ENCODE measurements at regions not wholly inside any gene's neighbourhood (a gene's known extent, or its start where the extent isn't known, plus 50 kb on each side); places are given as distances from the start of the nearest gene placed in this dataset.

GRCh38 chr1:59096501-59096900 lies 200.4 kb upstream of the FGGY start:
- DNase-seq: no peak

- no peak for DNase-seq
Measured at GRCh38 chr1:59098655-59099054, 198.2 kb upstream of the FGGY start.

- no peak for DNase-seq
Measured at GRCh38 chr1:59100708-59101374, 196.1 kb upstream of the FGGY start.

GRCh38 chr1:59101518-59101917 lies 195.4 kb upstream of the FGGY start:
- DNase-seq: no peak

GRCh38 chr1:59103457-59103856 lies 193.4 kb upstream of the FGGY start:
- DNase-seq: no peak

GRCh38 chr1:59104191-59104760 lies 192.6 kb upstream of the FGGY start:
- no peak for DNase-seq

GRCh38 chr1:59105548-59106507 lies 191.1 kb upstream of the FGGY start:
- DNase-seq: no peak

GRCh38 chr1:59107516-59107915 lies 189.4 kb upstream of the FGGY start:
- no peak for DNase-seq

GRCh38 chr1:59107916-59108315 lies 189.0 kb upstream of the FGGY start:
- no peak for DNase-seq

GRCh38 chr1:59108481-59109317 lies 188.2 kb upstream of the FGGY start:
- no peak for DNase-seq

- DNase-seq: no peak
Measured at GRCh38 chr1:59110271-59110670, 186.6 kb upstream of the FGGY start.

- DNase-seq: no peak
Measured at GRCh38 chr1:59113876-59114457, 182.9 kb upstream of the FGGY start.

- DNase-seq: no peak
Measured at GRCh38 chr1:59115865-59116264, 181.0 kb upstream of the FGGY start.

GRCh38 chr1:59116920-59117542 lies 179.9 kb upstream of the FGGY start:
- no peak for DNase-seq

GRCh38 chr1:59122527-59122926 lies 174.4 kb upstream of the FGGY start:
- no peak for DNase-seq

GRCh38 chr1:59123081-59123681 lies 173.7 kb upstream of the FGGY start:
- DNase-seq: no peak

GRCh38 chr1:59124166-59124565 lies 172.7 kb upstream of the FGGY start:
- no peak for DNase-seq

- DNase-seq: no peak
Measured at GRCh38 chr1:59125154-59125553, 171.7 kb upstream of the FGGY start.

GRCh38 chr1:59125676-59126320 lies 171.1 kb upstream of the FGGY start:
- no peak for DNase-seq

- DNase-seq: no peak
Measured at GRCh38 chr1:59126366-59126765, 170.5 kb upstream of the FGGY start.

- DNase-seq: no peak
Measured at GRCh38 chr1:59128239-59128736, 168.6 kb upstream of the FGGY start.

All from activated naive CD4-positive, alpha-beta T cell treated with anti-CD3 and anti-CD28 coated beads, Interleukin-2, amount 50 U/mL, for 16 hours (primary cell).